GM18498 (cell line): ENCODE measurements at regions not wholly inside any gene's neighbourhood (a gene's known extent, or its start where the extent isn't known, plus 50 kb on each side); places are given as distances from the start of the nearest gene placed in this dataset.

Experiments
- ATAC-seq: cut with Tn5 transposase; IDR thresholded peaks from one replicate; pipeline ENCODE4 v1.9.1; 2021; ENCODE audit warnings: mild to moderate bottlenecking, moderate library complexity; ENCODE audit not compliant: unreplicated experiment

DNA sequence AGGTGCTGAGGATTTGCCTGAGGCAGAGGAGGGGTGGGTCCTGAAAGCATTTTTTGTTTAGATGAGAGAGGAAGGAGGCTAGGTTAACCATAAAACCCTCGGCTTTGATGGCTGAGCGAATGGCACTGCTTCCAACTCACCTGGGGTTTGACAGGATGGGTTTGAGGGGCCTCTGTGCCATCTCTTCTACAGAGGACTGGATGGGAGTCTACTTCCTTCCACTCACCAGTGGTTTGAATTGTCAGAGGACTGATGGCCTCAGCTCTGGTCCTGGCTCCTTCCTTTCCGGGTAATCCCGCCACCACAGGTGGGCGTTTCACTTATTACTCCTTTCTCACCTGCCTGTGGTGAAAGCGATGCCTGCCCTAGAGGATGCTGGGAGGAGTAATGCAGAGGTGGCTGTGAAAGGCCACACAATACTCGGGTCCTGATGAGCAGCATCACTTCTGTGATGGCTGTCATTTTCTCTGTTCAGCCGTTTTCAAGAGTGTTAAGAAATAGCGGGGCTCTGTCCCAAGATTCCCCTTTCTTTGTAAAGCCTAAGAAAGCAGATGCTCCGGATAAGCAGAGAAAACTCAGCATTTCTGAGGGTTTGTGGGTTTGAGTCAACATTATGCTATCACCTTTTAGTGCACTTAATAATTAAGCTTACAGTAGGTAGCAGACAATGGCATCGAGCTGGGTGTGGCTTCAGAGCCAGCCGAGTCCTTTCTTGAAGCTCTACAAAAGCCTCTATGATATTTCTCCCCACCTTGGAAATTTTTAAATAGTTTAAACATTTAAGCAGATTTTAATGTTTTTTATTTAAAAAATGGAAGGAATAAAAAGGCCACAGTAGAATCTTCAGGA is 220.7 kb downstream of the HLX start:
- ATAC-seq: no peak

DNA sequence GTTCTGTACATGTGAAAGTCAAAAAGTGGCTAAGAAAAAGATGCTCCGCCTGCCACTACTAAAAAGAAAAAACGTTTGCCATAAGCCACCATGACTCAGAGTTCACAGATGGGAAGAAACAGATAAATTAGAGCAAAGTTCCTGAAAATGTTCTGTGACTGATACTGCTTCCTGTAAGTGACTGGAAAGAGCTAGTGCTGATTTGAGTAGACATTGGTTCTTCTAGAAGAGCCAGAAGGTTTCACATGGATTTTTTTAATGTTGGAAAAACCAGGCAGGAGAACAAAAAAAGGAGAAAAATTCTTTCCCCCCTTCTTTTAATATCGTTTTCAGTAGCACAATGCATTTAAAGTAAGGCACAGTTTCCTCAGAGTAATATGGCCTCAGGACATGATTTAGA is 221.4 kb downstream of the HLX start:
- no peak for ATAC-seq

DNA sequence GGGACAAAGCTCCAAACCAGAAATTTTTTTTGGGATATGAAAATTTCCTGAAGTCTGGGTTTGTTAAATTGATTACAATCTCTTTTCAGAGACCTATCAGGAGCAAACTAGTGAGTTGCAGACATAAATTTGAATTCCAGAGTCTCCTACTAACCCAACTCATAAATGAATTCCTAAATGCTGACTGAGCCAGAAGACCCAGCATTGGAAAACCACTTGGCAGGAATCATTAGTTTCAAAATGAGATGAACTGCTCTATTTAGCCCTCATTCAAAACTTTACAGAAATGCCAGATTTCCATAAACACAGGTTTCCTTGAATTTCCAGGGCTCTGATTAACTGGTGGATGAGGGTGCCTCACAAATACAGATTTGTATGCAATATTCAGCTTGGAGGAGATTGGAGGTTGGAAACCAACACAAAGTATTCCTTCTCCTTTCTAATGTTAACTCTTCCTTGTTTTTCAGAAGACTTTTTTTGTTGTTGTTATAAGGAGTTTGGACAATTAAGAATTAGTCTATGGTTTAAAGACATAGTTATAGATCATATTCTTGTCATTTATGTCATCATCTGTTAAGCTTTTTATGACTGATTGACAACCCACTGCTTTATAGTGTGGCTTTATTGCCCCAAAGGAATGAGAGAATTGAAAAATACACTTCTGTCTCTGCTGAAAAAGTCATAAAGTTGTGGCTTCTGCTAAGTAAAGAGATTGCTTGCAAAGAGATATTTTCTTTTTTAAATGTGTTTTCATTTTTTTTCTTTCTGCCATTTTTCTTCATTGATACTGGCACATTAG is 222.8 kb downstream of the HLX start:
- no peak for ATAC-seq

DNA sequence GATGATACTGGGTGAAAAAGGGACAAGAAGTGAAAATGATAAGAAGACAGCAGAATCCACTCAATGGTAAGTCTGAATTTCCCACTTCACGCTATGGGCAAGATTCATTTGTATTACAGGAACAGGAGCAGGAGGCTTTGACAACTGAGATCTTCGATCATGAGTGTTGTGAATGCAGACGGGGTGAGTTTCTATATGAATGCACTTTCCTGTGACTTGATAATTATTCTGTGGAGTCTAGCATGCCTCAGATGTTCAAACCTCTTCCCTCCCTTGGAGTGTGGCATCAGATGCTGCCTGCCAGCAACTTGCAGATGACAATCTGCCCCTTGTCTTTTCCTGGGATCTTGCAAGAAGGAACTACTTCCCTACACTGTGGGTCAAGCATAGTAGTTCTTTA is 225.4 kb downstream of the HLX start:
- ATAC-seq: no peak

DNA sequence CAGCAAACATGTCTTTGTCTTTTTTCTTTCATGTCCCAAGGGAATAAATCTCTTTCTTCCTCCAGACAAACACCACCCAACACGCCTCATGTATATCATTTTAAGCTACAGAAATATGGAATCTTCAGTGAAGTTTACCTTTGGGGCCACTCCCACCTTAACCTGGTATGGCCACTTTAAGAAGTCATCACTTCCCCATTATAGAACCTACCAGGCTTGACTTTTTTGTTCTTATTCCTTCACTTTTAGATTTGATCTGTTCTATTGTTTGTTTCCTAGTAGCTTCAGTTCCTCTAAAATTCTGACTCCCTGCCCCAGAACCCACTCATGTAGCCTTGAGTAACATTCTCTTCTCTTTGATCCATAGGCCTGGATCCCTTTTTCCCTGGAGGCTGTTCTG is 226.3 kb downstream of the HLX start:
- ATAC-seq: no peak

DNA sequence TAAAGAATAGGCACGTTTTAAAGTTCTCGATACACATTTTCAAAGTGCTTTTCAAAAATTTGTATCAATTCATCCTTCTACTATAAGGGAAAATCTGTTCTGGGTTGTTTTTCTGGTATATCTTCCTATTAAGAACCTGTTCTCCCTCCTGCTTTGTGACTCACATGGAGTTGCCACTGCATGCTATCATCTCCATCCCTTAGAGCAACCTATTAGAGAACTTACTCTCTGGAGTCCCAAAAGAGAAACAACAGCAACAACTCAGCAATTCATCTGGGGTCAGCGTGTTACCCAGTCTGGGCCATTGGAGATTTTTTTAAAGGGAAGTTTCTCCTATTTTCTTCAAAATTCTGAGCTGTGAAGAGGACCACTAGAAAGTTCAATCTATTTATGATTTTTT is 227.4 kb downstream of the HLX start:
- ATAC-seq: no peak

DNA sequence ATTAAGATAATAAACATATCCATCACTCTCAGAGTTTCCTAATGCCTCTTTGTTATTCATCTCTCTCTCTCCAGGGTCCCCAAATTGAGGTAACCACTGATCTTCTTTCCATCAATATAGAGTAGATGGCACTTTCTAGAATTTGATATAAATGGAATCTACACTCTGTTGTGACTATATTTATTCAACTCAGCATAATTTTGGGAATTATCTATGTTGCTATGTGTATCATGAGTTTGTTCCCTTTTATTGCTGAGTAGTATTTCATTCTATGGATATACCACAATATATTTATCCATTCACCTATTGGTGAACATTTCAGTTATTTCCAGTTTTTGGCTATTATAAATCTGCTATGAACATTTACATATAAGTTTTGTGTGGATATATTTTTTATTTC is 230.7 kb downstream of the HLX start:
- ATAC-seq: no peak

DNA sequence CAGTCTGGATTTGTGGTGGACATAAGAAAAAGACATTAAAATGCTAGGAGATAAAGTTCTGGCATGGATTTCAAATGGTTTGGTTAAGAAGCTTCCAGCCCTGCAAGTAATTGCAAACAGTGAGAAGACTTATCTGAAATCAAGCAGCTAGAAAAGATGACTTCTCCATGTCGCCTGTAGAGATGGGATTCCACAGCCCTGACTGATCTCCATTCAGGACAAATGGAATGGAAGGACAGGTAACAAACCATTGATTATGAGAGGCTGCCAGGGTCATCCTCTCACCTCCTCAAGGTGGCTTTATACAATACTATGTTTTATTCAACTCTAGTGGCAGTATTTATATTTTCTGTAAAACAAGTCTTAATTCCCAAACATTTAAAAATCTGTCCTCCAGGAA is 237.9 kb downstream of the HLX start:
- no peak for ATAC-seq

DNA sequence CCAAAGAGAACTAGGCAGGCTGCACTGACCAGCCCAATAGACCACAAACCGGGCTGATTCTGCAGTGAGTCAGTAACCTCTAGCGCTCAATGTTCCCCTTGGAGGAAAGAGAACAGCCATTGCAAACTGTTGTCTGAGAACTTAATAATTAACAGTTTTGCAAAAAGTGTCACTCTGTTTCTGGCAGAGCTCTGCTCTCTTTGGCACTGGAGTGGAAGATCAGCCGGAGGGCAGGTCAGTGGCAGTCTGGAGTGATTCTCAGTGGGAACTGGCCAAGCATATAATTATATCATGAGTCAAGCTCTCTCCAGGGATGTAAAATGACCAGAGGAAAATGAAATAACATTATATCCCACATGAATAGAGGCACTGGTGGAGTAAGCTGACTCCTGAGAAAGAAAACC is 238.3 kb downstream of the HLX start:
- no peak for ATAC-seq

DNA sequence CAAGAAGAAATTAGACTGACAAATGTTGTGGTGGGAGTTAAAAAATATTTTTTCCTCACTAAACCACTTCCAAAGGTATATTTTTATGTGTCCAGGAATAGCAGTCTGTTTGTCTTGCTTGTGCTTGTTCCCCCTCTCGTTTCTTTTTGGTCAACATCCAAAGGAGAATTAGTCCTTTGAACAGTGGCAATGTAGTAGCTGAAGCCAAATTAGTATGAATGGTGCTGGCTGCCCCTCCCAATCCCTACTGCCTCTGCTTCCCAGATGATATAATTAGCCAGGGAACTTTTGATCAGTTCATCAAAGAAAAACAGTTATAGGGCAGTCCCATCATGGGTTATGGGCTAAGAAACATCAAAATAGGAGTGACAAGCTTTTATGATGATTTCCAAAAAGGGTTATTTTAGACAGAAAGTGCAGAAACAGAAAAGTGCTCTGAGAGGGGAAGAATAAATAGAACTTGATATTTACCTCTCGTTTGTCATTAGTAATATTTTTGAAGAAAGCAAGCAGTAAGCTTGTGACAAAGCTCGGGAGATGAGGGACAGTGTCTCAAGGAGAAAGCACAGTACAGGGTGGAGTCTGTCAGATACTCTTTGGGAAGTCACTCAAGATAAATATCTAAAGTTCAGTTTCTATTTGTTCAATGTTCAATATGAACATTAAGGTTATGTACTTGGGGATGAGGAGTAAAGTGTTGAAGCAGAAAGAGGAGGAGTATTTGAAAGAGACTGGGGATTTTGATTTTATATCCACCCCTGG is 239.1 kb downstream of the HLX start:
- no peak for ATAC-seq

DNA sequence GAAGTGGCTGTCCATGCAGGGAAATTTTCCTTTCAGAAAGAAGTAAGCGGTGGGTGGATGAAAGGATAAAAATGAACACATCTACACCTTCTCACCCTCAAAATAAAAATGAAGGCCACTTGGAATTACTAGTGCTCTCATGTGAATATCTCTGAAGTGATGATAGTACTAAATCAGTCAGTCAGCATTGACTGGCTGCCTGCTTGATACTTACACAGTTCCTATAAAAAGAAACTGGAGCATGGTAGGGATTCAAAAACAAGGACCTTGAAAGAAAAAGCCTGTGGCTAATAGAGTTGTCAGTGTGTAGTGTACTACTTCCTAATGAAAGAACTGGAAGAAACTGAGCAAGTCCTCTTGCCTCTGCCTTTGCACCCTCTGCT is 239.7 kb downstream of the HLX start:
- no peak for ATAC-seq

DNA sequence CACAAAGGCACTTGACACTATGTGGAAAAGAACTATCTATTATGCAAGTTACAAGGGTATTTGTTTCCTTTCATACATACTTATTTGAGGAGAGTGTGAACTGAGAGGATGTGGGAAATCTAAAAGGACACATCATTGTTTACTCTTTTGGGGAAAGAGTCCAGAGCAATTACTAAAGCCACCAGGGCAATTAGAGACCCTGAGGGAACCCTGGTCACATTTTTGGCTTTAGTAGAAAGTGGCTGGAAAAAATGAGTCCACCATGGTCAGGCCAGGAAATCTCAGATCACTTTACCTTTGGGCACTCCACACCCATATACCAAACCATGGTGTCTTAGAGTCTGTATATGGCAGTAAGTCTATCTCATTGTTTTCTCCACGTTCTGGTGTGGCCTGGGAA is 243.3 kb downstream of the HLX start:
- ATAC-seq: no peak

DNA sequence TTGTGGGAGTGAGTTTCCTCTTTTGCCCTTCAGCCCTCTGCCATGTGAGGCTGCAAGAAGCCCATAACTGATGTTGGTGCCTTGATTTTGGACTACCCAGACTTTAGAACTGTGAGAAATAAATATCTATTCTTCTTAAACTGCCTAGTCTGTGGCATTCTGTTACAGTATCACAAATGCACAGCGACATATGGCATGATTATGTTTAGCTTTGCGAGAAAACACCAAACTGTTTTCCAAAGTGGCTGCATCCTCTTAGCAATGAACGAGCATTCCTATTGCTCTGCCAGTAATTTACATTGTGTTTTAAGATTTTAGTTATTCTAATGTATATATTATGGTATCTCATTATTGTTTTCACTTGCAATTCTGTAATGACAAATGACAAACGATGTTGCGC is 246.7 kb downstream of the HLX start:
- no peak for ATAC-seq

DNA sequence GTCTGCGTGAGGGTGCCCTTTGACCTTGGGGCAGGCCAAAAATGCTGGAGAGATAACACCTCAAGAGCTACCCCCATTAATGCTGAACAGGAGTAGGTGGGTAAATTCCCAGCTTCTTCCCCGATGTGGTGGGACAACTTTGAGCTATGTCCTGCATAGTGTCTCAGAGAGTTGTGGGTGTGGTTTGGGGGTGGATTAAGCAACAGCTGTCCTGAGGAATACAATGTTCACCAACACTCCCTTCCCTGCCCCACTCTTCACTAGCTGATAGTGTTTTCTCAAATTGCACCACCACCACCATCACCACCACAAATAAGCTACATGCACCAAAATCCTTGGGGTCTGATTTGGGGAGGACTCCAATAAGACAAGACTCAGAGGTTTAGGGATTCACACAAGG is 258.4 kb downstream of the HLX start:
- ATAC-seq: no peak

DNA sequence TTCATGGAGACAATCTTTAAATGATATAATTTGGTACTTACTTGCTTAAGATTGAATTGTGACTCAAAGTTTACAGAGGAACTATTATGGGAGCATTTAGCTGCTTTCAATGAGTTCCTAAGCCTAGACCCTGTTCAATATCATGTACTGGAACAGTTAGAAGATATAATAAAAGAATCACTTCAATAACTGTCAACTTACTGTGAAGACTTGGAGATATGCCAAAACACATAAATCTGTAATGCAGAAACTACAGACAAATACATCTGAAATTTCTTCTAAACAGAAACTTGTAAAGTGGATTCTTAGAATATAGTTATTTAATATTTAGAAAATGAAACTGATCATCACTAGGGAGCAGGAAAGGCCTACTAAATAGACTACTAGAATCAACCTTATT is 259.3 kb downstream of the HLX start:
- ATAC-seq: no peak

DNA sequence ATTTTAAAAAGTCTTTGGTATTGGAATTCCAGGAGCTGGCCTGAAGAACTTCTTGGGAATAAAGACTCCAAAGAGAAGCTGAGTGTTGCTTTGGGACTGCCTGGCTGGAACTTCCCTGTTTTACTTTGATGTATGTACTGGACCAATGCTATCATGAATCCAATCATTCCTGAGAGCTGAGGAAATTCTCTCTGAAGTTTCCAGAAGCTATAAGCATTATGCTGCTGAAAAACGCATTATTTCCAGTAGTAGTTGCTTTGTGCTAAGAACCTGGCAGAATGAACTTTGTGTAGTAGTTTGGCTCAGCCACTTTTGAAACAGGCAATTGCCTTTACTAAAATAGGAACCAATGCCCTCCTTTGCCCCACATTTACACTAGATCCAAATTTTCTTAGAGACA is 260.7 kb downstream of the HLX start:
- ATAC-seq: no peak

DNA sequence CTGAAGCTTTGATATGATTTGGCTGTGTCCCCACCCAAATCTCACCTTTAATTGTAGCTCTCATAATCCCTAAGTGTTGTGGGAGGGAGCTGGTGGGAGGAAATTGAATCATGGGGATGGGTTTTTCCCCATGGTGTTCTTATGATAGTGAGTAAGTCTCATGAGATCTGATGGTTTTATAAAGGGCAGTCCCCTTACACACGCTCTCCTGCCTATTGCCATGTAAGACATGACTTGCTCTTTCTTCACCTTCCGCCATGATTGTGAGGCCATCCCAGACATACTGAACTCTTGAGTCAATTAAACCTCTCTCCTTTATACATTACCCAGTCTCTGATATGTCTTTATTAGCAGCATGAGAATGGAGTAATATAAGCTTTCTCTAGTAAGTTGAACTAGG is 261.9 kb downstream of the HLX start:
- ATAC-seq: no peak

DNA sequence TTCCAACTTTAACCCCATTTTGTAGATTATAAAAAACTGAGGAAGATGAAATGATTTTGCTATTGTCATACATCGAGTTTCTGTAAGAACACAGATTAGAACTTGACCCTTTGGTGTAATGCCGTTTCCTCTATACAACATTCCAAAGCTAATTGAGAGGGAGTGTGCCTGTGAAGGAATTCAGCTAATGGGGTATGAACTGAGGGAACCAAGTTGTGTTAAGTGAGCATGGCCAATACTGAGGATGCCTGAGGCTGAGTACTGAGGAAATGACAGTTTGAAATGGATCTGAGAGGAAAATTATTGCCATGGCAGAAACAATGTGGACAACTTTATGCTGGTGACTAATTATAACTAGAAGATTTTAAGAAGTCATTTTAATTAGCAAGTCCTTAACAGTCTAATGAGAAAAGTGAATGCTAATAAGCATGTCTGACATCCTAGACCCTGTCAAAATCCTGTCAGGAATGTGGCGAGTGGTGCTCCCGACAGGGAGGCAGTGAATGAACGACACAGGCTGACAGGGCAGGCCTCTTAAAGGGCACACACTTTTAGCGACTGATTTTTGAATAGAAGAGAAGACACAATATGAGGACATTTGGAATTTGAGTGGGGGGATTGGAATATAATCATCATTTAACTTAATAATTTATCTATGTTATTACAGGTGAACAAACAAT is 262.5 kb downstream of the HLX start:
- ATAC-seq: no peak

DNA sequence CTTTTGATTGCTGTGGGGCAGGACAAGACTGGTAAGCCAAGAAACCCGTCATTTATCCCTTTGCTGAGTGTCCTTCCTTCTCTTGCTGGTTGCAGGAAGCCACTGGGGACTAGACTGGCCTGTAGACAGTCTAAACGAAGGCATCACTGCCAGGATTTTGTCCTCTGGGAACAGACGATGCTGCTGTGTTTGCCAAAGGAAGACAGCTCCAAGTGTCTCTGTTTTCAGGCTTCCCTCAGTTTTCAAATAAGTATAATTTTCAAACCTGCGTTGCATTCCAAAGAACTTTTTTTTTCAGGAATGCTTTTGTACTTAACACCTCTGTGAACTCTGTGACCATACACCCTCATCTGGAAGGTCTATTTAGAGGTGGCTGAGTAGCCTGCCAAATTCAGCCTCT is 269.4 kb downstream of the HLX start:
- no peak for ATAC-seq

DNA sequence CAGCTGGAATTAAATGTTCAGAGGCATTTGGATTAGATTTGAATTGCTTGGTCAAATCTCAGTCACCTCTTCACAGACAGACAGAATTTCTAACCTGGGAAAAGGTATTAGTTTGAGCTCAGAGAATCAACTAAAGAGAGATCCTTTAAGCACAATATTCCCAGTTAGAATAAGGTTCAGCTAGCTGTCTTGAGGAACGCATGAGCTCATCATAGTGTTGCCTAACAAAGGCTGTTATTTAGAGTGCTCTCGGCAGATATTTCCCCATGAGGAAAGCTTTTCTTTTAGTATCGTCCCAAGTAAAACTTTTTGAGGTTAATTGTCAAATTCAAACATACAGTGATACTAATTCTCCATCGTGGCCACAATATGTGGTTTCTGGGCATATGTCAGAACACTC is 269.9 kb downstream of the HLX start:
- no peak for ATAC-seq

DNA sequence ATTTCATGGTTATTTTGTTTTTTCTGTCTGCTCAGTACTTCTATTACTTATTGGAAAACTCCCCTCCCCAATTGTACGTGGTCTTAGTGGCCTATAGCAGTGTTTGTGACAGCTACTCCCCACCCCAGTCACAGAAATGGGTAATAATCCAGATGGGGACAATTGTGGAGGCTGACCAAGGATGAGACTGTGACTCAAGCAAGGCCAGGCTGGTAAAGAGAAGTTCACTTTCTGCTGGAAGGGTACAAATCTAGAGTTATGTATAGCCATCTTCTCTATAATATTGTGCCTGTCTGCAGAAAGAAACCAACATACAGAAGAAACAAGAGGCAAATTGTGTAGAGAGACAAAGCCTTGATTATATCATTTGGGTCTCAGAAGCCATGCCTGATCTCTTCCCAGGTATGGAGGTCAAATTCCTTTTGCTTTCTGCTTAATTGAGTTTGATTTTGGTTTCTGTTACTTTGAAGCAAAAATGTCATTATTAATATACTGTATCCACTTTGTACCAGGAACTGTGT is 270.4 kb downstream of the HLX start:
- ATAC-seq: no peak
